Heart left ventricle (tissue), 16 donors: ENCODE measurements at regions not wholly inside any gene's neighbourhood (a gene's known extent, or its start where the extent isn't known, plus 50 kb on each side); places are given as distances from the start of the nearest gene placed in this dataset.

Experiments used
- ATAC-seq, 4 donors: fragments of 200-7000 bp; cut with Tn5 transposase; one replicate each; pipeline ENCODE4 v1.9.1; 2020 to 2022; ENCODE audit warnings: moderate library complexity in 4 of 4, mild to moderate bottlenecking in 3 of 4, moderate number of reproducible peaks in 1 of 4
- DNase-seq, 5 donors: peaks; one replicate each; pipeline ENCODE4 v3.0.0-alpha.2; 2020
- H3K27ac ChIP-seq, 12 donors: fragments of 200-600 bp; sonication (generic) in 4 of 12; one replicate each; pipeline versions ENCODE4 v1.5.0 to v1.8.0; 2016 to 2022; ENCODE audit warnings: mild to moderate bottlenecking in 2 of 12
- H3K27me3 ChIP-seq, 9 donors: fragments of 200-600 bp; sonication (generic) in 2 of 9; one replicate each; pipeline versions ENCODE4 v1.5.1 to v1.8.0; 2016 to 2022; ENCODE audit warnings: mild to moderate bottlenecking in 3 of 9
- H3K36me3 ChIP-seq, 9 donors: fragments of 200-600 bp; sonication (generic) in 2 of 9; one replicate each; pipeline versions ENCODE4 v1.5.0 to v1.8.0; 2018 to 2022; ENCODE audit warnings: mild to moderate bottlenecking in 2 of 9
- H3K4me1 ChIP-seq, 12 donors: fragments of 200-600 bp; sonication (generic) in 4 of 12; one replicate each; pipeline versions ENCODE4 v1.5.0 to v1.8.0; 2016 to 2022; ENCODE audit warnings: mild to moderate bottlenecking in 3 of 12
- H3K4me3 ChIP-seq, 12 donors: fragments of 200-600 bp; sonication (generic) in 4 of 12; one replicate each; pipeline versions ENCODE4 v1.5.0 to v1.8.0; 2017 to 2022; ENCODE audit warnings: mild to moderate bottlenecking in 9 of 12, moderate library complexity in 4 of 12
- H3K9me3 ChIP-seq, 12 donors: fragments of 200-600 bp; sonication (generic) in 4 of 12; one replicate each; pipeline versions ENCODE4 v1.5.0 to v1.8.0; 2016 to 2022; ENCODE audit warnings: mild to moderate bottlenecking in 1 of 12
- POLR2A ChIP-seq, 2 donors: fragments of 450-650 bp; IDR thresholded peaks; one replicate each; pipeline ENCODE4 v1.6.1; 2017; ENCODE audit warnings: antibody characterized with exemption in 2 of 2, mild to moderate bottlenecking in 2 of 2, moderate library complexity in 2 of 2
- WGBS, 4 donors: extraction: QIAGEN DNeasy Blood & Tissue Kit in 2 of 4; methylation state at CpG; one replicate each; pipeline versions ENCODE4 v1.1.5 to v1.1.7; 2013 to 2018; 5-methylcytosine and 5-hydroxymethylcytosine counted together
- intact Hi-C, 10 donors: fragments of 100-400 bp; cut with DNase I; formaldehyde crosslinking; loops; one replicate each; pipeline versions ENCODE4 v1.11.1 to v1.14.2; 2022
- TF ChIP-seq, protein P1 (sequence below), 12 donors: fragments of 200-600 bp; sonication (generic) in 4 of 12; IDR thresholded peaks; one replicate each; pipeline versions ENCODE4 v1.5.0 to v1.8.0; 2018 to 2022; ENCODE audit warnings: antibody characterized with exemption in 12 of 12, mild to moderate bottlenecking in 5 of 12
- donor health status: ischemic (EF 13 %, LVEDD 7.1; RV severe dilation, severe dysfunction).
- donor health status: healthy with polysubstance abuse.
- donor health status: DM: no; HTN: yes; CAD: no.
- donor health status: DM: no; HTN: no; CAD: no.
- donor health status: ischemic (EF 25% LVEDD 6.9; RV normal size, moderate dysfunction).
- donor health status: ischemic (EF 25% LVEDD 5.7; RV mildly dilated, moderate dysfunction).
- donor health status: healthy.
- donor health status: DM: yes; HTN: yes; CAD: no.
- donor health status: ischemic (EF 35%, LVEDD 5.7; RV mildly dilated, moderate dysfunction).
- donor health status: nonischemic (EF 11% LVEDD 7.7; RV severe dilation, severe dysfunction).
- donor health status: DM: yes; HTN: yes; CAD: no.
- donor health status: PGD.
- donor health status: ischemic (EF 29% LVEDD 5.4; RV normal size, mild dysfunction).
- donor health status: nonischemic (EF 23%, LVEDD 6.1; RV moderate dilation, normal function).

GRCh38 chr4:111228396-111228795 lies 605.5 kb upstream of the PITX2 start:
- no peak for ATAC-seq
- no peak for DNase-seq
- H3K27me3 ChIP-seq: no peaks in the 10 kb centered on the region
- intact Hi-C loops: no loop called here
- H3K4me3 ChIP-seq: no peak overlapping the region
- 82 to 100% (median 90%) methylated on average over 1 of the region's 1 CpG for WGBS, 4 donors
- TF ChIP-seq, protein P1, sequence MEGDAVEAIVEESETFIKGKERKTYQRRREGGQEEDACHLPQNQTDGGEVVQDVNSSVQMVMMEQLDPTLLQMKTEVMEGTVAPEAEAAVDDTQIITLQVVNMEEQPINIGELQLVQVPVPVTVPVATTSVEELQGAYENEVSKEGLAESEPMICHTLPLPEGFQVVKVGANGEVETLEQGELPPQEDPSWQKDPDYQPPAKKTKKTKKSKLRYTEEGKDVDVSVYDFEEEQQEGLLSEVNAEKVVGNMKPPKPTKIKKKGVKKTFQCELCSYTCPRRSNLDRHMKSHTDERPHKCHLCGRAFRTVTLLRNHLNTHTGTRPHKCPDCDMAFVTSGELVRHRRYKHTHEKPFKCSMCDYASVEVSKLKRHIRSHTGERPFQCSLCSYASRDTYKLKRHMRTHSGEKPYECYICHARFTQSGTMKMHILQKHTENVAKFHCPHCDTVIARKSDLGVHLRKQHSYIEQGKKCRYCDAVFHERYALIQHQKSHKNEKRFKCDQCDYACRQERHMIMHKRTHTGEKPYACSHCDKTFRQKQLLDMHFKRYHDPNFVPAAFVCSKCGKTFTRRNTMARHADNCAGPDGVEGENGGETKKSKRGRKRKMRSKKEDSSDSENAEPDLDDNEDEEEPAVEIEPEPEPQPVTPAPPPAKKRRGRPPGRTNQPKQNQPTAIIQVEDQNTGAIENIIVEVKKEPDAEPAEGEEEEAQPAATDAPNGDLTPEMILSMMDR (IDR thresholded peaks at IDR 0.05): no peak
- TF ChIP-seq POLR2A (IDR thresholded peaks at IDR 0.05): no peak
- H3K36me3 ChIP-seq: no peaks in the 10 kb centered on the region
- H3K9me3 ChIP-seq: no peaks in the 10 kb centered on the region
- no peaks in the 10 kb centered on the region for H3K4me1 ChIP-seq
- H3K27ac ChIP-seq: no peak overlapping the region

- ATAC-seq (no peak), DNase-seq (no peak)
- Histone ChIP-seq H3K27me3 (no peaks in the 10 kb centered on the region), H3K4me3 (no peak overlapping the region), H3K4me1 (no peaks in the 10 kb centered on the region), H3K9me3 (no peaks in the 10 kb centered on the region), H3K36me3 (no peaks in the 10 kb centered on the region), H3K27ac (no peak overlapping the region)
- TF ChIP-seq, protein P1 (IDR thresholded peaks at IDR 0.05): no peak
- no peak for TF ChIP-seq POLR2A (IDR thresholded peaks at IDR 0.05)
- WGBS, 4 donors: 40 to 47% (median 44%) methylated on average over 1 of the region's 1 CpG
- intact Hi-C loops: no loop called here
These were observed 606.0 kb upstream of the PITX2 start for GRCh38 chr4:111228874-111229273.

DNA sequence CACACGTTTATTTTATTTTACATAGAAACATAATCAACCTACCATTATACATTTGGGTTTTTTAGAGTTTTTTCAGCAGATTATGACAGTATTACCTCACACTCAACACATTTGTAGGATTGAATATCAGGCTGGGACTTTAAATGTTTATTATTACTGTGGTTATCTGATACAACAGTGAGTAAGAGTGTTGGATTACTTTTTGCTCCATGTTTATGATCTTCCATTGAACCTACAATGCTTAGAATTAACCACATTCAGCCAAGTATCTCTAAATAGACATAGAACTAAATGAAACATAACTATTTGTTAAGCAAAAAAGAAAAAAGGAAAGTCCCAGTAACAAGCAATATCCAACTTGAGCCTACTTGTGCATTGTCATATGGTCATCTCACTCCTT lies 607.4 kb upstream of the PITX2 start:
- ATAC-seq (no peak), DNase-seq (no peak)
- Histone ChIP-seq H3K27me3 (no peaks in the 10 kb centered on the region), H3K4me3 (no peak overlapping the region), H3K4me1 (no peaks in the 10 kb centered on the region), H3K9me3 (no peaks in the 10 kb centered on the region), H3K36me3 (no peaks in the 10 kb centered on the region), H3K27ac (no peak overlapping the region)
- intact Hi-C loops: no loop called here
- 13 to 37% (median 24%) methylated on average over 1 of the region's 1 CpG for WGBS, 4 donors
- TF ChIP-seq, protein P1 (IDR thresholded peaks at IDR 0.05): no peak
- no peak for TF ChIP-seq POLR2A (IDR thresholded peaks at IDR 0.05)

- intact Hi-C loops: no loop called here
- WGBS, 4 donors: 58 to 76% (median 63%) methylated on average over 4 of the region's 4 CpGs
- no peak overlapping the region for H3K4me3 ChIP-seq
- H3K27ac ChIP-seq: no peak overlapping the region
- DNase-seq: no peak
- H3K4me1 ChIP-seq: no peaks in the 10 kb centered on the region
- no peaks in the 10 kb centered on the region for H3K36me3 ChIP-seq
- TF ChIP-seq, protein P1 (IDR thresholded peaks at IDR 0.05): no peak
- no peak for TF ChIP-seq POLR2A (IDR thresholded peaks at IDR 0.05)
- ATAC-seq: no peak
- no peaks in the 10 kb centered on the region for H3K27me3 ChIP-seq
- H3K9me3 ChIP-seq: no peaks in the 10 kb centered on the region
These were observed 608.4 kb upstream of the PITX2 start for GRCh38 chr4:111231281-111231680.
